IMR-90 (cell line): ENCODE measurements at regions not wholly inside any gene's neighbourhood (a gene's known extent, or its start where the extent isn't known, plus 50 kb on each side); places are given as distances from the start of the nearest gene placed in this dataset.

Experiments used
- ATAC-seq: fragments of 200-7000 bp; cut with Tn5 transposase; 2 replicates; pipeline ENCODE4 v1.9.1; 2020; ENCODE audit warnings: low read depth, mild to moderate bottlenecking, moderate library complexity
- BruUV-seq: library from RNA; stranded (reverse); fragments of 400-500 nt; replicated peaks from 2 replicates; lab custom pipeline; 2021; lab: Mats Ljungman, UMichigan
- CTCF ChIA-PET: fragments of 300-600 bp; formaldehyde crosslinking; extraction: SDS; loops from one replicate; lab custom pipeline; 2021; ENCODE audit warnings: antibody characterized with exemption; lab: Yijun Ruan, JAX
- POLR2A ChIA-PET: fragments of 300-600 bp; sonication (Branson Sonifier 250); formaldehyde crosslinking; loops from one replicate; lab custom pipeline; 2022; ENCODE audit warnings: antibody characterized with exemption; ENCODE audit not compliant: unreplicated experiment; lab: Charles Lee
- DNase-seq: peaks from one replicate; pipeline ENCODE4 v3.0.0; 2013
- H2AFZ ChIP-seq: replicated peaks from 2 replicates; pipeline ENCODE3; 2013; ENCODE audit warnings: low read length, mild to moderate bottlenecking; ENCODE audit not compliant: poor library complexity
- H2AK5ac ChIP-seq: 2 replicates; pipeline ENCODE4 v1.6.1; 2013; ENCODE audit warnings: low read depth, low read length, inconsistent platforms
- H2AK9ac ChIP-seq: replicated peaks from 2 replicates; pipeline ENCODE3; 2013; ENCODE audit warnings: mild to moderate bottlenecking, low read depth, low read length, moderate library complexity; ENCODE audit not compliant: poor library complexity
- H2BK120ac ChIP-seq: 2 replicates; pipeline ENCODE4 v1.6.1; 2013; ENCODE audit warnings: low read depth, low read length, inconsistent platforms
- H2BK15ac ChIP-seq: 3 replicates; pipeline ENCODE4 v1.6.1; 2013; ENCODE audit warnings: low read depth, low read length, inconsistent platforms
- H2BK20ac ChIP-seq: 2 replicates; pipeline ENCODE4 v1.6.1; 2013; ENCODE audit warnings: low read depth, mild to moderate bottlenecking, inconsistent platforms, low read length, moderate library complexity
- H2BK5ac ChIP-seq: 2 replicates; pipeline ENCODE4 v1.6.1; 2013; ENCODE audit warnings: mild to moderate bottlenecking, low read depth, low read length, inconsistent platforms; ENCODE audit not compliant: poor library complexity, severe bottlenecking
- H3K14ac ChIP-seq: replicated peaks from 2 replicates; pipeline ENCODE4 v1.6.1; 2013; ENCODE audit warnings: low read depth, low read length, inconsistent platforms
- H3K18ac ChIP-seq: 2 replicates; pipeline ENCODE4 v1.6.1; 2013; ENCODE audit warnings: low read depth, low read length, control low read depth
- H3K23ac ChIP-seq: 2 replicates; pipeline ENCODE4 v1.6.1; 2013; ENCODE audit warnings: low read depth, low read length, inconsistent platforms
- H3K27ac ChIP-seq: 2 replicates; pipeline ENCODE4 v1.5.1; 2013; ENCODE audit warnings: mild to moderate bottlenecking, control low read depth, low read length; ENCODE audit not compliant: insufficient read depth
- H3K27me3 ChIP-seq: 2 replicates; pipeline ENCODE4 v1.6.1; 2013; ENCODE audit warnings: low read length; ENCODE audit not compliant: control insufficient read depth, insufficient read depth
- H3K36me3 ChIP-seq: 2 replicates; pipeline ENCODE4 v1.6.1; 2013; ENCODE audit warnings: low read length, mixed read lengths; ENCODE audit not compliant: control insufficient read depth, insufficient read depth
- H3K4ac ChIP-seq: 2 replicates; pipeline ENCODE4 v1.6.1; 2013; ENCODE audit warnings: low read depth, low read length, inconsistent platforms
- H3K4me1 ChIP-seq: 2 replicates; pipeline ENCODE4 v1.6.1; 2013; ENCODE audit warnings: low read length, mixed read lengths; ENCODE audit not compliant: control insufficient read depth, insufficient read depth
- H3K4me2 ChIP-seq: 2 replicates; pipeline ENCODE4 v1.6.1; 2013; ENCODE audit warnings: low read depth, mild to moderate bottlenecking, control low read depth, low read length, moderate library complexity
- H3K4me3 ChIP-seq: 2 replicates; pipeline ENCODE4 v1.5.1; 2013; ENCODE audit warnings: low read depth, mild to moderate bottlenecking, control low read depth, low read length, moderate library complexity; ENCODE audit not compliant: insufficient read depth
- H3K56ac ChIP-seq: 2 replicates; pipeline ENCODE4 v1.6.1; 2013; ENCODE audit warnings: low read length, inconsistent platforms; ENCODE audit not compliant: insufficient read depth; ENCODE audit errors: extremely low read depth
- H3K79me1 ChIP-seq, 2 experiments: 2 replicates each; pipeline ENCODE4 v1.6.1; 2013; ENCODE audit warnings: low read length in 2 of 2, inconsistent platforms in 1 of 2, low read depth in 1 of 2
- H3K9ac ChIP-seq: 2 replicates; pipeline ENCODE4 v1.6.1; 2013; ENCODE audit warnings: low read depth, low read length, control low read depth
- H3K9me1 ChIP-seq: 2 replicates; pipeline ENCODE4 v1.6.1; 2013; ENCODE audit warnings: low read length, inconsistent platforms; ENCODE audit not compliant: insufficient read depth
- H3K9me3 ChIP-seq: 2 replicates; pipeline ENCODE4 v1.6.1; 2013; ENCODE audit warnings: low read length; ENCODE audit not compliant: control insufficient read depth, insufficient read depth
- H4K20me1 ChIP-seq: 2 replicates; pipeline ENCODE4 v1.6.1; 2013; ENCODE audit warnings: low read length, inconsistent platforms; ENCODE audit not compliant: insufficient read depth
- H4K5ac ChIP-seq: 2 replicates; pipeline ENCODE4 v1.6.1; 2013; ENCODE audit warnings: mild to moderate bottlenecking, low read depth, low read length, control low read depth
- H4K8ac ChIP-seq, 2 experiments: 2 replicates each; pipeline ENCODE4 v1.6.1; 2013; ENCODE audit warnings: low read depth in 2 of 2, low read length in 2 of 2, control low read depth in 1 of 2, inconsistent platforms in 1 of 2
- H4K91ac ChIP-seq: 2 replicates; pipeline ENCODE4 v1.6.1; 2013; ENCODE audit warnings: low read depth, low read length, inconsistent platforms; ENCODE audit not compliant: insufficient read depth
- BHLHE40 ChIP-seq: fragments of 150-350 bp; IDR thresholded peaks from 2 replicates; pipeline ENCODE4 v1.6.1; 2016; ENCODE audit warnings: mild to moderate bottlenecking, low read depth, low read length
- CEBPB ChIP-seq: IDR thresholded peaks from 2 replicates; pipeline ENCODE4 v1.6.1; 2012; ENCODE audit warnings: low read depth, low read length, improper control_type of control experiment
- CHD1 ChIP-seq: IDR thresholded peaks from 2 replicates; pipeline ENCODE4 v1.6.1; 2012; ENCODE audit warnings: low read depth, low read length, improper control_type of control experiment
- CTCF ChIP-seq: conservative IDR thresholded peaks from 2 replicates; pipeline ENCODE4 v1.5.1; 2012; ENCODE audit warnings: mild to moderate bottlenecking, low read depth, low read length, improper control_type of control experiment
- ELK1 ChIP-seq: fragments of 150-350 bp; IDR thresholded peaks from 2 replicates; pipeline ENCODE4 v1.6.1; 2016; ENCODE audit warnings: low read depth, mild to moderate bottlenecking, low read length, moderate library complexity, borderline replicate concordance
- FOS ChIP-seq: fragments of 150-350 bp; IDR thresholded peaks from 2 replicates; pipeline ENCODE4 v1.6.1; 2016; ENCODE audit warnings: low read depth, low read length
- MAFK ChIP-seq: IDR thresholded peaks from 2 replicates; pipeline ENCODE4 v1.6.1; 2012; ENCODE audit warnings: low read depth, low read length, improper control_type of control experiment
- MAZ ChIP-seq: IDR thresholded peaks from 2 replicates; pipeline ENCODE4 v1.6.1; 2012; ENCODE audit warnings: low read depth, mild to moderate bottlenecking, low read length, improper control_type of control experiment, moderate library complexity, borderline replicate concordance
- MXI1 ChIP-seq: IDR thresholded peaks from 2 replicates; pipeline ENCODE4 v1.6.1; 2012; ENCODE audit warnings: low read depth, mild to moderate bottlenecking, low read length, moderate library complexity, borderline replicate concordance
- NFE2L2 ChIP-seq: fragments of 150-350 bp; IDR thresholded peaks from 2 replicates; pipeline ENCODE4 v1.6.1; 2016; ENCODE audit warnings: low read depth, mild to moderate bottlenecking, low read length
- POLR2A ChIP-seq: IDR thresholded peaks from 2 replicates; pipeline ENCODE4 v1.6.1; 2012; ENCODE audit warnings: mild to moderate bottlenecking, low read depth, low read length
- RAD21 ChIP-seq: IDR thresholded peaks from 2 replicates; pipeline ENCODE4 v1.6.1; 2012; ENCODE audit warnings: low read length, improper control_type of control experiment
- RCOR1 ChIP-seq: IDR thresholded peaks from 2 replicates; pipeline ENCODE4 v1.6.1; 2012; ENCODE audit warnings: mild to moderate bottlenecking, low read length, improper control_type of control experiment; ENCODE audit not compliant: insufficient replicate concordance
- RFX5 ChIP-seq: IDR thresholded peaks from 2 replicates; pipeline ENCODE4 v1.8.0; 2012; ENCODE audit warnings: low read depth, mild to moderate bottlenecking, low read length, moderate library complexity
- SMC3 ChIP-seq: fragments of 150-350 bp; IDR thresholded peaks from 2 replicates; pipeline ENCODE4 v1.6.1; 2016; ENCODE audit warnings: low read depth, mild to moderate bottlenecking, antibody characterized with exemption, low read length, moderate library complexity
- USF2 ChIP-seq: fragments of 150-350 bp; IDR thresholded peaks from 2 replicates; pipeline ENCODE4 v1.6.1; 2017; ENCODE audit warnings: mild to moderate bottlenecking, antibody characterized with exemption, low read length, low read depth
- WGBS, 2 experiments: methylation state at CpG; one replicate each; pipeline versions ENCODE4 v1.1.5 to v1.1.7; 2013; ENCODE audit warnings: missing lambda C conversion rate in 2 of 2; ENCODE audit not compliant: insufficient read length in 1 of 2; ENCODE audit errors: extremely low coverage in 2 of 2; 5-methylcytosine and 5-hydroxymethylcytosine counted together
- dilution Hi-C: fragments of 300-500 bp; cut with HindIII; formaldehyde crosslinking; loops from one replicate; pipeline ENCODE4 v1.14.3; 2018; ENCODE audit warnings: low sequenced_read_pairs; ENCODE audit not compliant: unreplicated experiment
- in situ Hi-C: fragments of 300-500 bp; cut with MboI; formaldehyde crosslinking; loops from 3 replicates; pipeline ENCODE4 v1.14.3; 2019; ENCODE audit warnings: low sequenced_read_pairs, inconsistent platforms, mixed read lengths
- intact Hi-C: fragments of 100-400 bp; cut with micrococcal nuclease; formaldehyde crosslinking; loops from 2 replicates; pipeline ENCODE4 v1.10.0; 2022

DNA sequence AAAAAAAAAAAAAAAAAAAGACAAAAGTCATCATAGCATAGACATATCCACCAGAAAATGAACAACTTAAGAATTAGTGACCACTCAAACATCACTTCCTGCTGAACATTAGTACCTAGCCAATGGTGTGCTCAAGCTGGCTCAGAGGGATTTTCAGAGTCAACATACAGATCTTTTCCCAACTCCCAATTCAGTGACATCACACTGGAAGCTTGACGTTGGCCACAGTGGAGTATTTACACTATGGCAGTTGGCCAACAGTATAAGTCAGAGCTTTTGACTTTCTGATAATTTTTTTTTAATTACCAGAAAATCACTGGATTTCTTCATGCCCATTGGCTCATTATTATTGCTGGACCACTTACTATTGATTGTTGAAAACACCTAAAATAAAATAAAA is 383.5 kb downstream of the ARHGEF28 start:
- ATAC-seq = no peak
- dilution Hi-C loops (no loop called here), in situ Hi-C loops (no loop called here), intact Hi-C loops (no loop called here)
- Histone ChIP-seq H3K9me3 (no peaks in the 10 kb centered on the region), H3K4ac (no peak overlapping the region), H3K4me1 (no peaks in the 10 kb centered on the region), H2AK9ac (no peak overlapping the region), H3K9ac (no peak overlapping the region), H2AFZ (no peak overlapping the region), H3K27ac (no peak overlapping the region), H3K36me3 (no peaks in the 10 kb centered on the region), H4K20me1 (no peaks in the 10 kb centered on the region), H2AK5ac (no peak overlapping the region), H3K79me1 (no peaks in the 10 kb centered on the region), H2BK120ac (no peak overlapping the region), H2BK5ac (no peak overlapping the region), H3K56ac (no peak overlapping the region), H4K91ac (no peak overlapping the region), H3K27me3 (peaks cover 23% of the 10 kb centered on the region), H4K8ac (no peak overlapping the region), H3K14ac (no peak overlapping the region), H3K18ac (no peak overlapping the region), H2BK20ac (no peak overlapping the region), H3K9me1 (no peaks in the 10 kb centered on the region), H4K5ac (no peak overlapping the region), H3K23ac (no peak overlapping the region), H2BK15ac (no peak overlapping the region), H3K4me3 (no peak overlapping the region), H3K4me2 (no peak overlapping the region)
- TF ChIP-seq FOS (no peak), MAFK (no peak), MXI1 (no peak), RCOR1 (no peak), ELK1 (no peak), RFX5 (no peak), RAD21 (no peak), POLR2A (no peak), CTCF (no peak), CEBPB (no peak), USF2 (no peak), NFE2L2 (no peak), BHLHE40 (no peak), CHD1 (no peak), SMC3 (no peak), MAZ (no peak)
- DNase-seq = peak; percentile 47
- no TSS peak for BruUV-seq
- ChIA-PET POLR2A (no interaction called here), CTCF (interaction anchor here (1.1 kb wide), 1 partner anchor 21 kb away, joined by 3 read pairs; no protein-coding TSS in a partner anchor)
- WGBS, 2 experiments = no CpG with 5 or more reads among the region's 1 CpG
